Sigmoid colon (tissue), 6 donors: ENCODE measurements at regions not wholly inside any gene's neighbourhood (a gene's known extent, or its start where the extent isn't known, plus 50 kb on each side); places are given as distances from the start of the nearest gene placed in this dataset.
"Not testable (repeated sequence)": the region's sequence is repeated elsewhere in the genome, so short reads cannot be mapped to it uniquely, and the experiment has no call there.

Experiments
- DNase-seq: peaks from one replicate; pipeline ENCODE4 v3.0.0-alpha.2; 2019
- H3K27ac ChIP-seq, 4 donors: fragments of 200-600 bp; sonication (generic); one replicate each; pipeline ENCODE4 v1.5.1; 2016 to 2019; ENCODE audit warnings: mild to moderate bottlenecking in 1 of 4
- H3K27me3 ChIP-seq, 3 donors: fragments of 200-600 bp; sonication (generic); one replicate each; pipeline ENCODE4 v1.5.1; 2019; ENCODE audit warnings: mild to moderate bottlenecking in 1 of 3
- H3K36me3 ChIP-seq, 4 donors: fragments of 200-600 bp; sonication (generic); one replicate each; pipeline ENCODE4 v1.5.1; 2016 to 2019
- H3K4me1 ChIP-seq, 4 donors: fragments of 200-600 bp; sonication (generic); one replicate each; pipeline ENCODE4 v1.5.1; 2017 to 2019
- H3K4me3 ChIP-seq, 4 donors: fragments of 200-600 bp; sonication (generic); one replicate each; pipeline ENCODE4 v1.5.1; 2017 to 2019; ENCODE audit warnings: mild to moderate bottlenecking in 2 of 4, moderate library complexity in 1 of 4
- H3K9me3 ChIP-seq, 4 donors: fragments of 200-600 bp in 3 of 4; sonication (generic) in 3 of 4; one replicate each; pipeline versions ENCODE4 v1.5.1 to v1.6.1; 2013 to 2019
- EP300 ChIP-seq, 4 donors: sonication (generic); formaldehyde crosslinking; IDR thresholded peaks; one replicate each; pipeline ENCODE4 v1.6.1; 2017; ENCODE audit warnings: antibody characterized with exemption in 4 of 4
- POLR2A ChIP-seq, 2 donors: fragments of 450-650 bp; IDR thresholded peaks; one replicate each; pipeline ENCODE4 v1.6.1; 2016; ENCODE audit warnings: antibody characterized with exemption in 2 of 2, mild to moderate bottlenecking in 2 of 2, moderate library complexity in 2 of 2
- POLR2AphosphoS5 ChIP-seq, 4 donors: sonication (generic); formaldehyde crosslinking; IDR thresholded peaks; one replicate each; pipeline ENCODE4 v1.6.1; 2017; ENCODE audit warnings: antibody characterized with exemption in 4 of 4
- WGBS, 2 donors: extraction: QIAGEN DNeasy Blood & Tissue Kit; methylation state at CpG; one replicate each; pipeline ENCODE4 v1.1.7; 2013; 5-methylcytosine and 5-hydroxymethylcytosine counted together
- intact Hi-C: fragments of 100-400 bp; cut with DNase I; formaldehyde crosslinking; loops from one replicate; pipeline ENCODE4 v1.15.1; 2023
- TF ChIP-seq, protein P1 (sequence below), 4 experiments: fragments of 450-650 bp in 3 of 4; fragments of 200-600 bp in 1 of 4; IDR thresholded peaks; one replicate each; pipeline ENCODE4 v1.5.1; 2016 to 2019; ENCODE audit warnings: antibody characterized with exemption in 4 of 4, mild to moderate bottlenecking in 3 of 4, moderate library complexity in 2 of 4
- donor health status: healthy with polysubstance abuse.
- donor health status: healthy.

DNA sequence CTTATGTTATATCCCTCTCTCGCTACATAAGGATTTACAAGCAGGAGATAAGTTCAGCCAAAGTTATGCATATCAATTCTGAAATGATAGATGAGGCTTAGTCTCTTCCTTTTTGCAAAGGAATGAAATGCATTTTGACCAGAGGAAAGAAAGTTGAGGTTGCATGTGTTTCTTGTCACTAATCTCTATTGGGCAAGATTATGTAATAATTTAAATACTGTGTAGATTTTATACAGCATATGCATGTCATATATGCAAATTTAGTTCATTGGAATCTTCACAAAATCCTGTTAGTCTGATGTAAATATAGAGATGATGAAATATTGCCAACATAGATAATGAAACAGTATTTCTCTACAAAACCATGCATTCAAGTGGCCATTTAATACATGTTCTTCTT is 858.7 kb upstream of the RAG2 start:
- Histone ChIP-seq H3K27ac (no peak overlapping the region), H3K9me3 (no peaks in the 10 kb centered on the region), H3K4me1 (no peaks in the 10 kb centered on the region), H3K36me3 (no peaks in the 10 kb centered on the region), H3K27me3 (no peaks in the 10 kb centered on the region), H3K4me3 (no peak overlapping the region)
- no peak for DNase-seq
- intact Hi-C loops: no loop called here
- WGBS, 2 donors: 87 to 90% methylated on average over 1 of the region's 1 CpG
- TF ChIP-seq POLR2AphosphoS5 (IDR thresholded peaks at IDR 0.05) (no peak), EP300 (IDR thresholded peaks at IDR 0.05) (no peak), POLR2A (IDR thresholded peaks at IDR 0.05) (no peak)
- TF ChIP-seq, protein P1, sequence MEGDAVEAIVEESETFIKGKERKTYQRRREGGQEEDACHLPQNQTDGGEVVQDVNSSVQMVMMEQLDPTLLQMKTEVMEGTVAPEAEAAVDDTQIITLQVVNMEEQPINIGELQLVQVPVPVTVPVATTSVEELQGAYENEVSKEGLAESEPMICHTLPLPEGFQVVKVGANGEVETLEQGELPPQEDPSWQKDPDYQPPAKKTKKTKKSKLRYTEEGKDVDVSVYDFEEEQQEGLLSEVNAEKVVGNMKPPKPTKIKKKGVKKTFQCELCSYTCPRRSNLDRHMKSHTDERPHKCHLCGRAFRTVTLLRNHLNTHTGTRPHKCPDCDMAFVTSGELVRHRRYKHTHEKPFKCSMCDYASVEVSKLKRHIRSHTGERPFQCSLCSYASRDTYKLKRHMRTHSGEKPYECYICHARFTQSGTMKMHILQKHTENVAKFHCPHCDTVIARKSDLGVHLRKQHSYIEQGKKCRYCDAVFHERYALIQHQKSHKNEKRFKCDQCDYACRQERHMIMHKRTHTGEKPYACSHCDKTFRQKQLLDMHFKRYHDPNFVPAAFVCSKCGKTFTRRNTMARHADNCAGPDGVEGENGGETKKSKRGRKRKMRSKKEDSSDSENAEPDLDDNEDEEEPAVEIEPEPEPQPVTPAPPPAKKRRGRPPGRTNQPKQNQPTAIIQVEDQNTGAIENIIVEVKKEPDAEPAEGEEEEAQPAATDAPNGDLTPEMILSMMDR (IDR thresholded peaks at IDR 0.05): no peak

DNA sequence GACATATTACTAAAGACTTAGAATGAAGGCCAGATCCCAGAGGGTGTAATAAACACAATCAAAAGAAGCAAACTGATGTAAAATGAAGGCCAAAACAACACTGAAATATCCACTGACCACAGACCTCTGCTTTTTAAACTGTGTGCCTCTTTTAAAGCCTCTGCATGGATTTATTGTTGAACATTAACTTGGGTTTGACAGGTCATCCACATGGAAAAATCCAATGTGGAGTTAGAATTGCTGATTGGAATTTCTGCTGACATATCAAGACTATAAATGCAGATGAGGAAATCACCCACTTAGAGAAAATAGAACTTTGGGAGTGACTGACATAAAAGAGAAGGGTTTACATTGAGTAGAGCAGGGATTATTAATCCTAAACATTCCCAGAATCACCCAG is 853.9 kb upstream of the RAG2 start:
- intact Hi-C loops: no loop called here
- DNase-seq: no peak

DNA sequence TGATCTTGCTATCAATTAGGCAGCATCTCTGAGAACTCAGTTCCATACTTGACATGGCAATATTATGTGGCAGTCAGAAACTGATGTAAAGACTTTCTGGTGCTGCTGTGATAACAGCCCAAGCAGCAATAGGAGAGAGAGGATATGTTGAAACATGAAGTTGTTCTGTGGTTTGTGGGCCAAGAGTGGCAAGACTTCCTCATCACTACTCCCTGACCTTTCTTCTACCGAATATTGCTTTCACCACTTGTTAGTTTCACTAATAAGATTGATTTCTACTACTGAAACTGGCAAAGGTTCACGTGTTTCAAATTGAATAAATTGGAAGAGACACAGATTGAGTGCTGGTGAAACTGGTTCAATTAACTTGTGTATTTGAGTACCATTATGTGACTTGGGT is 852.6 kb upstream of the RAG2 start:
- no peaks in the 10 kb centered on the region for H3K9me3 ChIP-seq
- 37 to 54% methylated on average over 2 of the region's 2 CpGs for WGBS, 2 donors
- H3K27ac ChIP-seq: no peak overlapping the region
- H3K27me3 ChIP-seq: no peaks in the 10 kb centered on the region
- no peaks in the 10 kb centered on the region for H3K36me3 ChIP-seq
- DNase-seq: no peak
- H3K4me1 ChIP-seq: no peaks in the 10 kb centered on the region
- TF ChIP-seq EP300 (IDR thresholded peaks at IDR 0.05) (no peak), POLR2AphosphoS5 (IDR thresholded peaks at IDR 0.05) (no peak), POLR2A (IDR thresholded peaks at IDR 0.05) (no peak)
- TF ChIP-seq, protein P1 (IDR thresholded peaks at IDR 0.05): no peak
- no peak overlapping the region for H3K4me3 ChIP-seq
- intact Hi-C loops: no loop called here

More for the DNA sequence above, 853.9 kb upstream of the RAG2 start:
- TF ChIP-seq, protein P1 (IDR thresholded peaks at IDR 0.05): no peak
- TF ChIP-seq EP300 (IDR thresholded peaks at IDR 0.05) (no peak), POLR2AphosphoS5 (IDR thresholded peaks at IDR 0.05) (no peak), POLR2A (IDR thresholded peaks at IDR 0.05) (no peak)
- Histone ChIP-seq H3K9me3 (no peaks in the 10 kb centered on the region), H3K36me3 (no peaks in the 10 kb centered on the region), H3K4me3 (no peak overlapping the region), H3K27me3 (no peaks in the 10 kb centered on the region), H3K27ac (no peak overlapping the region), H3K4me1 (no peaks in the 10 kb centered on the region)

DNA sequence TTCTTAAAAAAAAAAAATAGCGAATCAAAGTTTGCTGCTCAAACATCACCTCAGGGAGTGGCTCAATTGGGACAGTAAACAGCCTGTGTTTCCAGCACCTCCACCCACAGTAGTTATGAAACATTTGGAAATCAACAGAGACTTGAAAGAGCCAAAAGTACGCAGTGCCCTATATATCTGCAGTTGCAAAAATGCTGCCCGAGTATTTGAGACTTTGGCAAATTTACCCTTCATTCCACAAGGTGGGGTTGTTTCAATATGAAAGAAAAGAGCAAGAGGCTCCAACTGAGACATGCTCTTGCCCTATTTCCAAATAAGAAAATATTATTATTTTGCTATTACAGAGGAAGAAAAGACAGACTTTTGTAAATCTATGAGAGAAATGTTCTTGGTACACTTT is 851.1 kb upstream of the RAG2 start:
- intact Hi-C loops: no loop called here
- 25 to 43% methylated on average over 3 of the region's 3 CpGs for WGBS, 2 donors
- Histone ChIP-seq H3K9me3 (no peaks in the 10 kb centered on the region), H3K27ac (no peak overlapping the region), H3K4me1 (no peaks in the 10 kb centered on the region), H3K27me3 (no peaks in the 10 kb centered on the region), H3K36me3 (no peaks in the 10 kb centered on the region), H3K4me3 (no peak overlapping the region)
- TF ChIP-seq POLR2A (IDR thresholded peaks at IDR 0.05) (no peak), POLR2AphosphoS5 (IDR thresholded peaks at IDR 0.05) (no peak), EP300 (IDR thresholded peaks at IDR 0.05) (no peak)
- TF ChIP-seq, protein P1 (IDR thresholded peaks at IDR 0.05): no peak
- DNase-seq: no peak

DNA sequence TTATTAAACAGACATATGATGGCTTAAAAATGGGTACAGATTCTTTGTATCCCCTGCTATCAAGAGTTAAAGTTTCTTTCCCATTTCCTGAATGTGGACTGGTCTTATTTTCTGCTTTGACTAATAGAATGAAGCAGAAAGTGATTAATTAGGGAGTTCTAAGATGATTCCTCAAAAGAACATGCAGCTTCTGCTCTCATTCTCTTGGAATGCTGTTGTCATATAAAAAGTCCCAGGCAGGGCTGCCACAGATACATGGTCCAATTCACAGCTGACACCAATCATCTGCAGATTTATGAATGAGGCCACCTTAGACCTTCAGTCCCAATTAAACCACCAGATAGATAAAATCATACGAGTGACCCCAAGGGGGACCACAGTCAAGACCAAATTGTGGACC is 844.5 kb upstream of the RAG2 start:
- DNase-seq: no peak
- H3K4me3 ChIP-seq: no peak overlapping the region
- no peak overlapping the region for H3K27ac ChIP-seq
- H3K36me3 ChIP-seq: no peaks in the 10 kb centered on the region
- peaks cover 0 to 2% (median 0%) of the 10 kb centered on the region in 4 donors for H3K9me3 ChIP-seq
- no peaks in the 10 kb centered on the region for H3K27me3 ChIP-seq
- H3K4me1 ChIP-seq: no peaks in the 10 kb centered on the region
- intact Hi-C loops: no loop called here
- 47 to 70% methylated on average over 1 of the region's 1 CpG for WGBS, 2 donors
- TF ChIP-seq POLR2AphosphoS5 (IDR thresholded peaks at IDR 0.05) (no peak), POLR2A (IDR thresholded peaks at IDR 0.05) (no peak), EP300 (IDR thresholded peaks at IDR 0.05) (no peak)
- TF ChIP-seq, protein P1 (IDR thresholded peaks at IDR 0.05): no peak

DNA sequence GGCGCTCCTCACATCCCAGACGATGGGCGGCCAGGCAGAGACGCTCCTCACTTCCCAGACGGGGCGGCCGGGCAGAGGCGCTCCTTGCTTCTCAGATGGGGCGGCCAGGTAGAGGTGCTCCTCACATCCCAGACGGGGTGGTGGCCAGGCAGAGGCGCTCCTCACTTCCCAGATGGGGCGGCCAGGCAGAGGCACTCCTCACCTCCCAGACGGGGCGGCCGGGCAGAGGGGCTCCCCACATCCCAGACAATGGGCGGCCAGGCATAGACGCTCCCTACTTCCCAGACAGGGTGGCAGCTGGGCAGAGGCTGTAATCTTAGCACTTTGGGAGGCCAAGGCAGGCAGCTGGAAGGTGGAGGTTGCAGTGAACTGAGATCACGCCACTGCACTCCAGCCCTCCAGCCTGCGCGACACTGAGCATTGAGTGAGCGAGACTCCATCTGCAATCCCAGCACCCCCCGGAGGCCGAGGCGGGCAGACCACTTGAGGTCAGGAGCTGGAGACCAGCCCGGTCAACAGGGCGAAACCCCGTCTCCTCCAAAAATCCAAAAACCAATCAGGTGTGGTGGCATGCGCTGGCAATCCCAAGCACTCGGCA is 833.7 kb upstream of the RAG2 start:
- H3K4me1 ChIP-seq, DNase-seq, H3K4me3 ChIP-seq, H3K9me3 ChIP-seq, H3K27ac ChIP-seq, intact Hi-C loops, H3K36me3 ChIP-seq, H3K27me3 ChIP-seq: not testable (repeated sequence)
- WGBS, 2 donors: 93 to 95% methylated on average over 29 of the region's 29 CpGs

DNA sequence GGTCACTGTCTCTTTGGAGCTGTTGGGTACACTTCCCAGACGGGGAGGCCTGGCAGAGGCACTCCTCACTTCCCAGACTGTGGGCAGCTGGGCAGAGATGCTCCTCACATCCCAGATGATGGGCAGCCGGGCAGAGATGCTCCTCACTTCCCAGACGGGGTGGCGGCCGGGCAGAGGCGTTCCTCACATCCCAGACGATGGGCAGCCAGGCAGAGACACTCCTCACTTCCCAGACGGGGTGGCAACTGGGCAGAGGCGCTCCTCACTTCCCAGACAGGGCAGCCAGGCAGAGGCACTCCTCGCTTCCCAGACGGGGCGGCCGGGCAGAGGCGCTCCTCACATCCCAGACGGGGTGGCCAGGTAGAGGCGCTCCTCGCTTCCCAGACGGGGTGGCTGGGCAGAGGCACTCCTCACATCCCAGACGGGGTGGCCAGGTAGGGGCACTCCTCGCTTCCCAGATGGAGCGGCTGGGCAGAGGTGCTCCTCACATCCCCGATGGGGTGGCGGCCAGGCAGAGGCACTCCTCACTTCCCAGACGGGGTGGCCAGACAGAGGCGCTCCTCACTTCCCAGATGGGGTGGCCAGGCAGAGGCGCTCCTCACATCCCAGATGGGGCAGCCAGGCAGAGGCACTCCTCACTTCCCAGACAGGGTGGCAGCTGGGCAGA is 833.1 kb upstream of the RAG2 start:
- H3K4me3 ChIP-seq, DNase-seq, H3K9me3 ChIP-seq, H3K36me3 ChIP-seq, H3K27me3 ChIP-seq, H3K4me1 ChIP-seq, intact Hi-C loops, H3K27ac ChIP-seq: not testable (repeated sequence)
- 86 to 87% methylated on average over 26 of the region's 26 CpGs for WGBS, 2 donors
